SK-N-MC (cell line): ENCODE measurements at regions not wholly inside any gene's neighbourhood (a gene's known extent, or its start where the extent isn't known, plus 50 kb on each side); places are given as distances from the start of the nearest gene placed in this dataset.

Experiments
- EZH2 ChIP-seq: fragments of 200-600 bp; sonication (generic); IDR thresholded peaks from one replicate; pipeline ENCODE4 v1.6.1; 2017; ENCODE audit warnings: antibody characterized with exemption
- FOXP2 ChIP-seq: optimal IDR thresholded peaks from 2 replicates; pipeline ENCODE3; 2011; ENCODE audit warnings: mild to moderate bottlenecking, moderate library complexity; ENCODE audit not compliant: insufficient read depth; ENCODE audit errors: extremely low read length, control extremely low read depth
- POLR2AphosphoS5 ChIP-seq: IDR thresholded peaks from 2 replicates; pipeline ENCODE4 v1.6.1; 2012; ENCODE audit warnings: mild to moderate bottlenecking, low read depth, low read length, borderline replicate concordance

DNA sequence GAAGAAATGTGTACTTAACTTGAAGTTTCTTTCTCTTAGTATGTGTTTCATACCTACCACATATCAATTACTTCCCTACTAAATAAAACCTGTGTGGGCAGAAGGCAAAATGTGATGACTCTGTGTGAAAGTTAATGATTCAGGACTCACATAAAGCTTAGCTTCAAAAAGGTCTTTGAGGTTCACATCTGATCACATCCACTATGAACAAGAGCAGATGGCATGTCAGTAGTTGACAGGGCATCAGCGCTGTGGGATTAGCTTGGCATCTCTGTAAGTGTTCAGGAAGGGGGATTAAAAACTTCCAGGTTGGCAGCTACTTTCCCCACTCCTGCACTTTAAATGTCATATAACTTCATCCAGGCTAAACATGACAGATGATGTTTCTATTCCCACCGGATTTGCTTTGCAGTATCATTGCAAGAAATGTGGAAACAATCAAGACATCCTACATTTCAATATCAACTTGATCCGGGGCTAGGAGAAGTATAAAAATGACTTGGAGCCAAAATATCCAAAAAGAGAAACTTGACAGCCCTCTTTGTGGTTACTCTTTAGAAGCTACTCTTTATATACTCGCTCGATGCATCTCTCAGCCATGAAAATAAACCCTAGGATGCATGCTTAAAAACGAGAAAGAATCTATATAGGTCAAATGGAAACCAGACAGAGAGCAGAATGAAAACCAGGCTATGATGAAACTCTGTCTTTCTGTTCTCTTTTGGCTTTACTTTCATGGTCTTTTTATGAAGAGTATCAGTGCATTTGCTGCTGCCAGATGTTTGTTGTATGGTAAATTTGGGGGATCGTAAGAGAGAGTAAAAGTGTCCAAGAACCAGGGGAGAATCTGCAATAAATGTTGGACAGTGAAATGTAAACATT, 273.1 kb upstream of the ALCAM start:
- TF ChIP-seq POLR2AphosphoS5 (no peak), EZH2 (no peak), FOXP2 (no peak)
